ENCODE measurements at regions not wholly inside any gene's neighbourhood (a gene's known extent, or its start where the extent isn't known, plus 50 kb on each side); places are given as distances from the start of the nearest gene placed in this dataset.

DNA sequence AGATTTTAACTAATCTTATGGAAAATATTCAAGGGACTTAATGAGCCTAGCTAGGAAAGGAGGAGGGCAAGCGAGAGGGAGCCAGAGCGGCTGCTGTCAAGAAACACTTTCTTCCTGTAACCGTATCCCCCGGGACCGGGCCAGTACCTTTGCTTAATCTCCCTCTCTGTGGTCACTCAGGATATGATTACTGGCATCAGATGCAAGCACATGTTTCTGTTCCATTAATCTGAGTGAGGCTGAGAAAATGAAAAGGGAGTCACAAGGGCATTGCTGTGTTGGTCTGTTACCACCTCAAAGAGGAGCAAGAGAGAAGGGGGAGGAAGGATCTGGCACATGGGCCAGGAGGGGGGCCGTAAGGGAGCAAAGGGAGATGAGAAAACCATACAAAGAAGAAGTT, 356.7 kb upstream of the GATB start:
- no peak for TF ChIP-seq CREB1 (IDR thresholded peaks at IDR 0.05; ENCODE audit: low read depth)
- TF ChIP-seq EP300 (IDR thresholded peaks at IDR 0.05; ENCODE audit: borderline replicate concordance): no peak
